GM12878 (cell line): ENCODE measurements at regions not wholly inside any gene's neighbourhood (a gene's known extent, or its start where the extent isn't known, plus 50 kb on each side); places are given as distances from the start of the nearest gene placed in this dataset.

Experiments
- EGR1 ChIP-seq, 2 experiments: IDR thresholded peaks; 1 replicate in 1 of 2; 2 replicates in 1 of 2; pipeline ENCODE4 v1.6.1; 2011 to 2012; ENCODE audit warnings: low read depth in 2 of 2, low read length in 2 of 2, borderline replicate concordance in 1 of 2, mild to moderate bottlenecking in 1 of 2, moderate library complexity in 1 of 2
- GATAD2B ChIP-seq: fragments of 450-650 bp; conservative IDR thresholded peaks from 2 replicates; pipeline ENCODE4 v1.6.1; 2017; ENCODE audit warnings: low read depth, mild to moderate bottlenecking, moderate library complexity
- MEF2A ChIP-seq: IDR thresholded peaks from 2 replicates; pipeline ENCODE4 v1.6.1; 2011; ENCODE audit warnings: low read depth, mild to moderate bottlenecking, low read length, moderate library complexity; ENCODE audit not compliant: insufficient read depth
- RCOR1 ChIP-seq: conservative IDR thresholded peaks from 2 replicates; pipeline ENCODE4 v1.6.1; 2012; ENCODE audit warnings: low read depth, low read length, improper control_type of control experiment
- RELA ChIP-seq: fragments of 450-650 bp; IDR thresholded peaks from 2 replicates; pipeline ENCODE4 v1.8.0; 2014; ENCODE audit warnings: borderline replicate concordance; ENCODE audit not compliant: partially characterized antibody
- RFX5 ChIP-seq: IDR thresholded peaks from 2 replicates; pipeline ENCODE4 v1.6.1; 2011; ENCODE audit warnings: low read depth, low read length, improper control_type of control experiment
- SMAD1 ChIP-seq: fragments of 450-650 bp; IDR thresholded peaks from 2 replicates; pipeline ENCODE4 v1.6.1; 2018; ENCODE audit warnings: mild to moderate bottlenecking, low read depth; ENCODE audit not compliant: partially characterized antibody
- SRF ChIP-seq, 2 experiments: IDR thresholded peaks; 2 replicates each; pipeline ENCODE4 v1.6.1; 2011; ENCODE audit warnings: low read depth in 2 of 2, low read length in 2 of 2, mild to moderate bottlenecking in 1 of 2, moderate library complexity in 1 of 2
- STAT3 ChIP-seq: IDR thresholded peaks from 2 replicates; pipeline ENCODE4 v1.6.1; 2011; ENCODE audit warnings: low read depth, low read length, improper control_type of control experiment
- TARDBP ChIP-seq: IDR thresholded peaks from 2 replicates; pipeline ENCODE4 v1.6.1; 2016; ENCODE audit warnings: borderline replicate concordance
- TCF7 ChIP-seq: IDR thresholded peaks from 2 replicates; pipeline ENCODE4 v1.6.1; 2014; ENCODE audit warnings: antibody characterized with exemption, borderline replicate concordance
- ZNF24 ChIP-seq: fragments of 450-650 bp; IDR thresholded peaks from 2 replicates; pipeline ENCODE4 v1.6.1; 2017; ENCODE audit warnings: antibody characterized with exemption, mild to moderate bottlenecking
- ZSCAN29 ChIP-seq: fragments of 450-650 bp; IDR thresholded peaks from 2 replicates; pipeline ENCODE4 v1.6.1; 2017; ENCODE audit warnings: mild to moderate bottlenecking, moderate library complexity
- TF ChIP-seq, protein P1 (sequence below), 3 experiments: IDR thresholded peaks in 2 of 3; conservative IDR thresholded peaks in 1 of 3; 2 replicates each; pipeline ENCODE4 v1.5.1; 2011; ENCODE audit warnings: low read depth in 3 of 3, low read length in 3 of 3, mild to moderate bottlenecking in 3 of 3, control low read depth in 2 of 3, moderate library complexity in 2 of 3, inconsistent platforms in 1 of 3, mixed read lengths in 1 of 3; ENCODE audit not compliant: control insufficient read depth in 2 of 3, insufficient read depth in 1 of 3; ENCODE audit errors: extremely low read depth in 1 of 3
- TF ChIP-seq, protein P2 (sequence below): fragments of 450-650 bp; IDR thresholded peaks from 2 replicates; pipeline ENCODE4 v1.6.1; 2018; ENCODE audit warnings: mild to moderate bottlenecking, low read depth, moderate library complexity; ENCODE audit not compliant: partially characterized antibody
- TF ChIP-seq, protein P3 (sequence below): IDR thresholded peaks from 2 replicates; pipeline ENCODE4 v1.6.1; 2011; ENCODE audit warnings: low read depth, mild to moderate bottlenecking, low read length, moderate library complexity, borderline replicate concordance; ENCODE audit errors: extremely low read depth
- TF ChIP-seq, protein P4 (sequence below): fragments of 450-650 bp; IDR thresholded peaks from 2 replicates; pipeline ENCODE4 v1.6.1; 2017; ENCODE audit warnings: mild to moderate bottlenecking, moderate library complexity

DNA sequence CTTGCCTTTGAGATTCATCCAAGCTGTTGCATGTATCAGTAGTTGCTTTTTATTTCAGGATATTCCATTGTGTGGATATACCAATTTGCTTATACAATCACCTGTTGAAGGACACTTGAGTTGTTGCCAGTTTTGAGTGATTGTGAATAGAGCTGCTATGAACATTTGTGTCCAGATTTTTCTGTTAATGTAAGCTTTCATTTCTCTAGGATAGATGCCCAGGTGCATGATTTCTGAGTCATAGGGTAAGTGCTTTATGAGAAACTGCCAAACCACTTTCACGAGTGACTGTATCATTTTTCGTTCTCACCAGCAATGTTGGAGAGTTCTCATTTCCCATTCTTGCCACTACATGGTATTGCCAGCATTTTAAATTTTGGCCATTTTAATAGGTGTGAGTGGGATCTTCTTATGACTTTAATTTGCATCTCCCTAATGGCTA is 434.6 kb upstream of the RGS6 start (continued):
- peak; percentile 99 for TF ChIP-seq GATAD2B
- TF ChIP-seq SMAD1: peak; percentile 94
- TF ChIP-seq RCOR1: peak; percentile 66; the same call in 1 of the 2 replicates
- TF ChIP-seq, protein P1, sequence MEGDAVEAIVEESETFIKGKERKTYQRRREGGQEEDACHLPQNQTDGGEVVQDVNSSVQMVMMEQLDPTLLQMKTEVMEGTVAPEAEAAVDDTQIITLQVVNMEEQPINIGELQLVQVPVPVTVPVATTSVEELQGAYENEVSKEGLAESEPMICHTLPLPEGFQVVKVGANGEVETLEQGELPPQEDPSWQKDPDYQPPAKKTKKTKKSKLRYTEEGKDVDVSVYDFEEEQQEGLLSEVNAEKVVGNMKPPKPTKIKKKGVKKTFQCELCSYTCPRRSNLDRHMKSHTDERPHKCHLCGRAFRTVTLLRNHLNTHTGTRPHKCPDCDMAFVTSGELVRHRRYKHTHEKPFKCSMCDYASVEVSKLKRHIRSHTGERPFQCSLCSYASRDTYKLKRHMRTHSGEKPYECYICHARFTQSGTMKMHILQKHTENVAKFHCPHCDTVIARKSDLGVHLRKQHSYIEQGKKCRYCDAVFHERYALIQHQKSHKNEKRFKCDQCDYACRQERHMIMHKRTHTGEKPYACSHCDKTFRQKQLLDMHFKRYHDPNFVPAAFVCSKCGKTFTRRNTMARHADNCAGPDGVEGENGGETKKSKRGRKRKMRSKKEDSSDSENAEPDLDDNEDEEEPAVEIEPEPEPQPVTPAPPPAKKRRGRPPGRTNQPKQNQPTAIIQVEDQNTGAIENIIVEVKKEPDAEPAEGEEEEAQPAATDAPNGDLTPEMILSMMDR (IDR thresholded peaks at IDR 0.05 in 2 of 3, conservative IDR thresholded peaks at IDR 0.05 in 1 of 3; ENCODE audit: control insufficient read depth in 2 of 3, extremely low read depth in 1 of 3, insufficient read depth in 1 of 3, low read depth in 3 of 3, low read length in 3 of 3): no peak
- peak in 1 of 2 experiments; percentile 66; a peak in 2 of 4 replicates for TF ChIP-seq SRF (IDR thresholded peaks at IDR 0.05; ENCODE audit: low read depth in 2 of 2, low read length in 2 of 2)
- peak; percentile 53 for TF ChIP-seq RELA
- TF ChIP-seq TARDBP: no peak
- no peak for TF ChIP-seq RFX5
- no peak for TF ChIP-seq MEF2A
- TF ChIP-seq, protein P2, sequence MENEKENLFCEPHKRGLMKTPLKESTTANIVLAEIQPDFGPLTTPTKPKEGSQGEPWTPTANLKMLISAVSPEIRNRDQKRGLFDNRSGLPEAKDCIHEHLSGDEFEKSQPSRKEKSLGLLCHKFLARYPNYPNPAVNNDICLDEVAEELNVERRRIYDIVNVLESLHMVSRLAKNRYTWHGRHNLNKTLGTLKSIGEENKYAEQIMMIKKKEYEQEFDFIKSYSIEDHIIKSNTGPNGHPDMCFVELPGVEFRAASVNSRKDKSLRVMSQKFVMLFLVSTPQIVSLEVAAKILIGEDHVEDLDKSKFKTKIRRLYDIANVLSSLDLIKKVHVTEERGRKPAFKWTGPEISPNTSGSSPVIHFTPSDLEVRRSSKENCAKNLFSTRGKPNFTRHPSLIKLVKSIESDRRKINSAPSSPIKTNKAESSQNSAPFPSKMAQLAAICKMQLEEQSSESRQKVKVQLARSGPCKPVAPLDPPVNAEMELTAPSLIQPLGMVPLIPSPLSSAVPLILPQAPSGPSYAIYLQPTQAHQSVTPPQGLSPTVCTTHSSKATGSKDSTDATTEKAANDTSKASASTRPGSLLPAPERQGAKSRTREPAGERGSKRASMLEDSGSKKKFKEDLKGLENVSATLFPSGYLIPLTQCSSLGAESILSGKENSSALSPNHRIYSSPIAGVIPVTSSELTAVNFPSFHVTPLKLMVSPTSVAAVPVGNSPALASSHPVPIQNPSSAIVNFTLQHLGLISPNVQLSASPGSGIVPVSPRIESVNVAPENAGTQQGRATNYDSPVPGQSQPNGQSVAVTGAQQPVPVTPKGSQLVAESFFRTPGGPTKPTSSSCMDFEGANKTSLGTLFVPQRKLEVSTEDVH: no peak
- peak; percentile 72; the same call in 1 of the 2 replicates for TF ChIP-seq ZNF24
- TF ChIP-seq ZSCAN29: no peak; the same call in 1 of the 2 replicates
- TF ChIP-seq, protein P3, sequence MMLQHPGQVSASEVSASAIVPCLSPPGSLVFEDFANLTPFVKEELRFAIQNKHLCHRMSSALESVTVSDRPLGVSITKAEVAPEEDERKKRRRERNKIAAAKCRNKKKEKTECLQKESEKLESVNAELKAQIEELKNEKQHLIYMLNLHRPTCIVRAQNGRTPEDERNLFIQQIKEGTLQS: no peak
- TF ChIP-seq STAT3: peak; percentile 97
- TF ChIP-seq, protein P4, sequence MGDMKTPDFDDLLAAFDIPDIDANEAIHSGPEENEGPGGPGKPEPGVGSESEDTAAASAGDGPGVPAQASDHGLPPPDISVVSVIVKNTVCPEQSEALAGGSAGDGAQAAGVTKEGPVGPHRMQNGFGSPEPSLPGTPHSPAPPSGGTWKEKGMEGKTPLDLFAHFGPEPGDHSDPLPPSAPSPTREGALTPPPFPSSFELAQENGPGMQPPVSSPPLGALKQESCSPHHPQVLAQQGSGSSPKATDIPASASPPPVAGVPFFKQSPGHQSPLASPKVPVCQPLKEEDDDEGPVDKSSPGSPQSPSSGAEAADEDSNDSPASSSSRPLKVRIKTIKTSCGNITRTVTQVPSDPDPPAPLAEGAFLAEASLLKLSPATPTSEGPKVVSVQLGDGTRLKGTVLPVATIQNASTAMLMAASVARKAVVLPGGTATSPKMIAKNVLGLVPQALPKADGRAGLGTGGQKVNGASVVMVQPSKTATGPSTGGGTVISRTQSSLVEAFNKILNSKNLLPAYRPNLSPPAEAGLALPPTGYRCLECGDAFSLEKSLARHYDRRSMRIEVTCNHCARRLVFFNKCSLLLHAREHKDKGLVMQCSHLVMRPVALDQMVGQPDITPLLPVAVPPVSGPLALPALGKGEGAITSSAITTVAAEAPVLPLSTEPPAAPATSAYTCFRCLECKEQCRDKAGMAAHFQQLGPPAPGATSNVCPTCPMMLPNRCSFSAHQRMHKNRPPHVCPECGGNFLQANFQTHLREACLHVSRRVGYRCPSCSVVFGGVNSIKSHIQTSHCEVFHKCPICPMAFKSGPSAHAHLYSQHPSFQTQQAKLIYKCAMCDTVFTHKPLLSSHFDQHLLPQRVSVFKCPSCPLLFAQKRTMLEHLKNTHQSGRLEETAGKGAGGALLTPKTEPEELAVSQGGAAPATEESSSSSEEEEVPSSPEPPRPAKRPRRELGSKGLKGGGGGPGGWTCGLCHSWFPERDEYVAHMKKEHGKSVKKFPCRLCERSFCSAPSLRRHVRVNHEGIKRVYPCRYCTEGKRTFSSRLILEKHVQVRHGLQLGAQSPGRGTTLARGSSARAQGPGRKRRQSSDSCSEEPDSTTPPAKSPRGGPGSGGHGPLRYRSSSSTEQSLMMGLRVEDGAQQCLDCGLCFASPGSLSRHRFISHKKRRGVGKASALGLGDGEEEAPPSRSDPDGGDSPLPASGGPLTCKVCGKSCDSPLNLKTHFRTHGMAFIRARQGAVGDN: no peak; the same call in 1 of the 2 replicates
- TF ChIP-seq EGR1 (IDR thresholded peaks at IDR 0.05; ENCODE audit: borderline replicate concordance in 1 of 2, low read depth in 2 of 2, low read length in 2 of 2): no peak
- no peak for TF ChIP-seq TCF7
